ENCODE measurements at regions not wholly inside any gene's neighbourhood (a gene's known extent, or its start where the extent isn't known, plus 50 kb on each side); places are given as distances from the start of the nearest gene placed in this dataset.

DNA sequence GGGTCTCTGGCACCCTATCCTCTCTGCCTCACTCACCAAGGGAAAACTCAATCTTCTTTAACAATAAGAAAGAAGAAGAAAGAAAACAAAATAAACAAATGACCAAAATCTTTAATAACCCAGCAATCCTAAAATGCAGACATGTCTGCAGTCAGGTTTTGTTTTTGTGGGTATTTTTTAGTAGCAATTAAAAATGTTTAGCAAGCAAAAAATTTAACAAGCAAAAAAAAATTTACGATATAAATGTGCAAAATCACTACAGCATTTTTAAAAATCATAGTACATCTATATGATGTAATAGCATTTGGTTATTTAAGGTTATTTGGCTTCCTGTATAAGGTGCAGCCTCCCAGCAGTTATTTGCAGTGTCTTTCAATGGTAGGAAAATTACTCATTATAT, 151.3 kb upstream of the MAP3K1 start:
- no peaks in the 10 kb centered on the region for H3K4me1 ChIP-seq
- no peak for DNase-seq
- H3K36me3 ChIP-seq = no peaks in the 10 kb centered on the region
- ATAC-seq (ENCODE audit: low FRiP score in 2 of 2) = no peak
- H3K9me3 ChIP-seq = no peaks in the 10 kb centered on the region
- WGBS, 2 donors = 91% methylated on average over 1 of the region's 1 CpG
- no peak overlapping the region for H3K27ac ChIP-seq
- TF ChIP-seq, protein P1, sequence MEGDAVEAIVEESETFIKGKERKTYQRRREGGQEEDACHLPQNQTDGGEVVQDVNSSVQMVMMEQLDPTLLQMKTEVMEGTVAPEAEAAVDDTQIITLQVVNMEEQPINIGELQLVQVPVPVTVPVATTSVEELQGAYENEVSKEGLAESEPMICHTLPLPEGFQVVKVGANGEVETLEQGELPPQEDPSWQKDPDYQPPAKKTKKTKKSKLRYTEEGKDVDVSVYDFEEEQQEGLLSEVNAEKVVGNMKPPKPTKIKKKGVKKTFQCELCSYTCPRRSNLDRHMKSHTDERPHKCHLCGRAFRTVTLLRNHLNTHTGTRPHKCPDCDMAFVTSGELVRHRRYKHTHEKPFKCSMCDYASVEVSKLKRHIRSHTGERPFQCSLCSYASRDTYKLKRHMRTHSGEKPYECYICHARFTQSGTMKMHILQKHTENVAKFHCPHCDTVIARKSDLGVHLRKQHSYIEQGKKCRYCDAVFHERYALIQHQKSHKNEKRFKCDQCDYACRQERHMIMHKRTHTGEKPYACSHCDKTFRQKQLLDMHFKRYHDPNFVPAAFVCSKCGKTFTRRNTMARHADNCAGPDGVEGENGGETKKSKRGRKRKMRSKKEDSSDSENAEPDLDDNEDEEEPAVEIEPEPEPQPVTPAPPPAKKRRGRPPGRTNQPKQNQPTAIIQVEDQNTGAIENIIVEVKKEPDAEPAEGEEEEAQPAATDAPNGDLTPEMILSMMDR (IDR thresholded peaks at IDR 0.05) = no peak
- TF ChIP-seq POLR2AphosphoS5 (IDR thresholded peaks at IDR 0.05) (no peak), POLR2A (IDR thresholded peaks at IDR 0.05) (no peak), EP300 (IDR thresholded peaks at IDR 0.05) (no peak)
- H3K27me3 ChIP-seq = no peaks in the 10 kb centered on the region
- no peak overlapping the region for H3K4me3 ChIP-seq

DNA sequence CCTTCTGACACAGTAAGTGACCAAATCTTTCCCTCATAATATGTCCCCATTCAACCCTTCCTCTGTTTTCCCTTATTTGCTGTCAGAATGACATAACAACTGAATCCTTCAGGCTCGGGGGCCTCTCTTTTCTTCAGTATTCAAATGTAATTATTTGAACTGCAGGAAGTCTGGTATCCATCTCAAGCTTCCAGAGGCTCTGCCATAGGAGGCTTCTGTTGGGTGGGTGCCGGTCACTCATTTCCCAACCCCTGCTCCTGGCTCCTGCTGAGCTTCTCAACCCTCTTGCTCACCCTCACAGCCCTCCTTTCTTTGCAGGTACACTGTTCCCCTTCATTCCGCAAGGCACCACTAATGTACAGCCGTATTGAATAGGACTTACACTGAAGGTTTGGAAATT, 151.8 kb upstream of the MAP3K1 start:
- DNase-seq (no peak), ATAC-seq (ENCODE audit: low FRiP score in 2 of 2) (no peak)
- Histone ChIP-seq H3K36me3 (no peaks in the 10 kb centered on the region), H3K4me3 (no peak overlapping the region), H3K4me1 (no peaks in the 10 kb centered on the region), H3K27me3 (no peaks in the 10 kb centered on the region), H3K27ac (no peak overlapping the region), H3K9me3 (no peaks in the 10 kb centered on the region)
- WGBS, 2 donors = 86 to 94% methylated on average over 4 of the region's 4 CpGs
- no peak for TF ChIP-seq POLR2A (IDR thresholded peaks at IDR 0.05)
- TF ChIP-seq EP300 (IDR thresholded peaks at IDR 0.05) = no peak
- TF ChIP-seq, protein P1 (IDR thresholded peaks at IDR 0.05) = no peak
- no peak for TF ChIP-seq POLR2AphosphoS5 (IDR thresholded peaks at IDR 0.05)

DNA sequence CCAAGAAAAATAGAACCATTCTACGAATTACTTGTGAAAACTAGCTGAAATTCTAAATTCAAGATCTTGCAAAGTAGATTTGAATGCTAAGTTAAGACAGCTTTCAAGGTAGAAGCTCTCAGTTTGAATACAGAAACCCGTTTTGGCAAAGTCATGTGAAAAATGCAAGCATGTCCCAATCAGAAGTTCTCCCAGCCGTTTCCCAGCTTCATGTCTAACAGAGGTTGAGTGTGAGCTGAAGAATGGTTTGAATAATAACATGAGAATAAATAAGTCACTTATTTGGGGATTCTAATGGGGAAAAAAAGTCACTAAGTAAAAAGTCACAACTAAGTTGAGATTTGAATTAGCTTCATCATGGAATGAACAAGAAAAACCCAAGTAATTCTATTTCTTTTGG, 152.5 kb upstream of the MAP3K1 start:
- WGBS, 2 donors = 63 to 69% methylated on average over 3 of the region's 3 CpGs
- Histone ChIP-seq H3K4me3 (no peak overlapping the region), H3K4me1 (no peaks in the 10 kb centered on the region), H3K9me3 (no peaks in the 10 kb centered on the region), H3K27ac (no peak overlapping the region), H3K27me3 (no peaks in the 10 kb centered on the region), H3K36me3 (no peaks in the 10 kb centered on the region)
- ATAC-seq (ENCODE audit: low FRiP score in 2 of 2) = no peak
- no peak for TF ChIP-seq EP300 (IDR thresholded peaks at IDR 0.05)
- no peak for TF ChIP-seq POLR2AphosphoS5 (IDR thresholded peaks at IDR 0.05)
- TF ChIP-seq, protein P1 (IDR thresholded peaks at IDR 0.05) = no peak
- TF ChIP-seq POLR2A (IDR thresholded peaks at IDR 0.05) = no peak
- no peak for DNase-seq

DNA sequence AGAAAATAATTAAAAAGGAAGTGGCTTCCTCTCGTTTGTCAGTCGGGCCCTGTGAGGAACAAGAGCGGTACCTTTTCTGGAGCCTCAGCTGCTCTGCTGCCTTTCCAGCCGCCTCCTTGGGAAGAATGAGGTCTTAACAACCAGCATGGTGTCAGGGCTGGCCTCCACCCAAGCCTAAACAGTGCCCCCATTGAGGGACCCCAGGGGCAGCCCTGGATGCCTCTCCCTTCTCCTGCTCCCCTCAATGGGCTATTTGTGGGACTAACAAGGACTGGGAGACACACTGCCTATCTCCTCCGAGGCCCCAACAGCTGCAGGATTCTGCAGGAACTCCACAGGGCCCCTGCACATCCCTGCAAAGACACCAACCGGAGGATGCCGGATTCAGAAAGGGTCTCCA, 155.4 kb upstream of the MAP3K1 start:
- no peak for ATAC-seq (ENCODE audit: low FRiP score in 2 of 2)
- Histone ChIP-seq H3K27ac (no peak overlapping the region), H3K36me3 (no peaks in the 10 kb centered on the region), H3K4me1 (no peaks in the 10 kb centered on the region), H3K4me3 (no peak overlapping the region), H3K9me3 (no peaks in the 10 kb centered on the region), H3K27me3 (no peaks in the 10 kb centered on the region)
- WGBS, 2 donors = 95 to 96% methylated on average over 7 of the region's 7 CpGs
- DNase-seq = no peak
- TF ChIP-seq EP300 (IDR thresholded peaks at IDR 0.05) (no peak), POLR2A (IDR thresholded peaks at IDR 0.05) (no peak)

DNA sequence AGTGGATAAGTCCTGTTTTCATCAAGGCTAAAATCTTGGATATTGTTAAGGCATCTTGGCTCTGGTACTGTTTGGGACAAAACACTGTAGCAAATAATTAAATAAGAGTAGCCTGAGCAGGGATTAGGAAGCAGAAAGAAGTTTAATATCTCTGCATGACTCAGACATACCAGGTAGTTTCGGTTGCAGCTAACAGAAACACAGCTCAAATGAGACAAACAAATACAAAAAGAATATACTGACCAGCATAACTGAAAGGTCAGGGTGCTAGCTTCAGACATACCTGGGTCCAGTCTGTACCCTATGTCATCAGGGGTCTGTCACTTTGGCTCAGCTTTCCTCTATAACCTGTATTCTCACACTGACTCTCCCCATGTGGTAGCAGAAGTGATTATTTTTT, 156.4 kb upstream of the MAP3K1 start:
- WGBS, 2 donors = 92 to 95% methylated on average over 1 of the region's 1 CpG
- ATAC-seq (ENCODE audit: low FRiP score in 2 of 2) = no peak
- H3K27ac ChIP-seq = no peak overlapping the region

More for the DNA sequence above, 156.4 kb upstream of the MAP3K1 start:
- Histone ChIP-seq H3K4me1 (no peaks in the 10 kb centered on the region), H3K36me3 (no peaks in the 10 kb centered on the region), H3K4me3 (no peak overlapping the region), H3K27me3 (no peaks in the 10 kb centered on the region), H3K9me3 (no peaks in the 10 kb centered on the region)
- DNase-seq = no peak
- TF ChIP-seq POLR2AphosphoS5 (IDR thresholded peaks at IDR 0.05) (no peak), EP300 (IDR thresholded peaks at IDR 0.05) (no peak)
- TF ChIP-seq, protein P1 (IDR thresholded peaks at IDR 0.05) = no peak

Measured in upper lobe of left lung (tissue), 6 donors.